T-cell (primary cell): ENCODE measurements at regions not wholly inside any gene's neighbourhood (a gene's known extent, or its start where the extent isn't known, plus 50 kb on each side); places are given as distances from the start of the nearest gene placed in this dataset.

Source experiments
- ATAC-seq, 4 experiments: fragments of 200-7000 bp in 3 of 4; fragments of 150-1000 bp in 1 of 4; cut with Tn5 transposase; replicated peaks in 1 of 4; 1 replicate in 3 of 4; 2 replicates in 1 of 4; pipeline ENCODE4 v1.10.0; 2021; ENCODE audit warnings: moderate library complexity in 3 of 4, mild to moderate bottlenecking in 2 of 4, moderate number of reproducible peaks in 1 of 4
- CTCF ChIA-PET, 2 donors: fragments of 300-600 bp; sonication (Branson Sonifier 250); formaldehyde crosslinking; loops; one replicate each; lab custom pipeline; 2022; ENCODE audit warnings: antibody characterized with exemption in 2 of 2; lab: Charles Lee
- POLR2A ChIA-PET, 2 donors: fragments of 300-600 bp; sonication (Branson Sonifier 250); formaldehyde crosslinking; loops; one replicate each; lab custom pipeline; 2022; ENCODE audit warnings: antibody characterized with exemption in 2 of 2; lab: Charles Lee
- DNase-seq, 35 experiments: peaks; one replicate each; pipeline versions ENCODE4 v3.0.0 to v3.0.0-alpha.2; 2013 to 2023
- H3K27ac ChIP-seq: one replicate; pipeline ENCODE4 v1.5.1; 2013; ENCODE audit warnings: low read length
- H3K27me3 ChIP-seq, 2 experiments: replicated peaks in 1 of 2; 1 replicate in 1 of 2; 2 replicates in 1 of 2; pipeline versions ENCODE4 v1.6.1 to v1.7.0; 2013; ENCODE audit warnings: low read length in 1 of 2, mixed read lengths in 1 of 2; ENCODE audit not compliant: control insufficient read depth in 2 of 2, insufficient read depth in 2 of 2; ENCODE audit errors: extremely low read depth in 1 of 2
- H3K36me3 ChIP-seq, 2 donors: 1 replicate in 1 of 2; 2 replicates in 1 of 2; pipeline versions ENCODE4 v1.6.1 to v1.7.0; 2013; ENCODE audit warnings: low read length in 1 of 2; ENCODE audit not compliant: control insufficient read depth in 2 of 2, insufficient read depth in 1 of 2; ENCODE audit errors: extremely low read depth in 1 of 2
- H3K4me1 ChIP-seq, 2 experiments: 1 replicate in 1 of 2; 2 replicates in 1 of 2; pipeline versions ENCODE4 v1.6.1 to v1.7.0; 2013; ENCODE audit warnings: low read length in 2 of 2, mixed read lengths in 1 of 2; ENCODE audit not compliant: insufficient read depth in 2 of 2, control insufficient read depth in 1 of 2; ENCODE audit errors: extremely low read depth in 1 of 2
- H3K4me3 ChIP-seq, 2 donors: 1 replicate in 1 of 2; 2 replicates in 1 of 2; pipeline versions ENCODE4 v1.5.1 to v1.7.0; 2013; ENCODE audit warnings: mild to moderate bottlenecking in 2 of 2, low read length in 1 of 2, moderate library complexity in 1 of 2; ENCODE audit not compliant: control insufficient read depth in 1 of 2; ENCODE audit errors: extremely low read depth in 1 of 2
- H3K9me3 ChIP-seq: 2 replicates; pipeline ENCODE4 v1.7.0; 2013
- H3K27ac Mint-ChIP-seq, 2 donors: one replicate each; pipeline ENCODE4 v1.8.0; 2020 to 2021; ENCODE audit warnings: mild to moderate bottlenecking in 2 of 2, mixed read lengths in 2 of 2
- H3K27me3 Mint-ChIP-seq, 2 donors: one replicate each; pipeline ENCODE4 v1.8.0; 2021 to 2022; ENCODE audit warnings: mixed read lengths in 2 of 2
- H3K36me3 Mint-ChIP-seq: one replicate; pipeline ENCODE4 v1.8.0; 2021; ENCODE audit warnings: mixed read lengths
- H3K4me1 Mint-ChIP-seq, 3 donors: one replicate each; pipeline ENCODE4 v1.8.0; 2020 to 2022; ENCODE audit warnings: mixed read lengths in 3 of 3, mild to moderate bottlenecking in 1 of 3
- H3K4me3 Mint-ChIP-seq, 3 donors: one replicate each; pipeline ENCODE4 v1.8.0; 2020 to 2022; ENCODE audit warnings: mild to moderate bottlenecking in 3 of 3, mixed read lengths in 3 of 3, moderate library complexity in 3 of 3
- H3K9me3 Mint-ChIP-seq, 3 donors: one replicate each; pipeline ENCODE4 v1.8.0; 2020 to 2022; ENCODE audit warnings: mixed read lengths in 3 of 3
- WGBS: methylation state at CpG from one replicate; pipeline ENCODE4 v1.1.5; 2013; ENCODE audit warnings: missing lambda C conversion rate; ENCODE audit not compliant: insufficient coverage; 5-methylcytosine and 5-hydroxymethylcytosine counted together

DNA sequence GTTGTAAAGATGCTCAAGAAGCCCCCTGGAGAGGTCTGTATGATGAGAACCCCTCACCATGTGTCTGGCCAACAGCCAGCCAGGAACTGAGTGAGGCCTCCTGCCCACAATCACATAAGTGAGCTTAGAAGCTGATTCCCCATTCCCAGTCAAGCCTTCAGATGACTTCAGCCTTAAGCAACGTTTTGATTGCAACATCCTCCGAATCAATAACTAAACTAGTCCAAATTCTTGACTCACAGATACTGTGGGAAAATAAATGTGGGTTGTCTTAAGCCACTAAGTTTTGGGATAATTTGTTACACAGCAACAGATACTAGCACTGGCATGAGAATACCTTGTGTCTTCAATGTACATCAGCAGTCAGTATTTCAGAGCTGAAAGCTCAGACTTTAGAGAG lies 54.5 kb upstream of the HS3ST4 start:
- Histone ChIP-seq H3K4me3 (no peak overlapping the region), H3K36me3 (no peaks in the 10 kb centered on the region), H3K27me3 (peaks cover 0 to 3% of the 10 kb centered on the region in 2 experiments), H3K9me3 (no peaks in the 10 kb centered on the region), H3K4me1 (no peaks in the 10 kb centered on the region), H3K27ac (no peak overlapping the region)
- peaks cover 0 to 4% (median 3%) of the 10 kb centered on the region in 3 donors for H3K9me3 Mint-ChIP-seq
- ATAC-seq (no peak), DNase-seq (no peak)
- H3K27me3 Mint-ChIP-seq: peaks cover 12 to 15% of the 10 kb centered on the region in 2 donors
- H3K4me1 Mint-ChIP-seq: no peaks in the 10 kb centered on the region
- no CpG with 5 or more reads among the region's 2 CpGs for WGBS
- H3K4me3 Mint-ChIP-seq: no peak overlapping the region
- H3K27ac Mint-ChIP-seq: no peak overlapping the region
- CTCF ChIA-PET: no interaction called here
- POLR2A ChIA-PET: no interaction called here
- H3K36me3 Mint-ChIP-seq: no peaks in the 10 kb centered on the region

DNA sequence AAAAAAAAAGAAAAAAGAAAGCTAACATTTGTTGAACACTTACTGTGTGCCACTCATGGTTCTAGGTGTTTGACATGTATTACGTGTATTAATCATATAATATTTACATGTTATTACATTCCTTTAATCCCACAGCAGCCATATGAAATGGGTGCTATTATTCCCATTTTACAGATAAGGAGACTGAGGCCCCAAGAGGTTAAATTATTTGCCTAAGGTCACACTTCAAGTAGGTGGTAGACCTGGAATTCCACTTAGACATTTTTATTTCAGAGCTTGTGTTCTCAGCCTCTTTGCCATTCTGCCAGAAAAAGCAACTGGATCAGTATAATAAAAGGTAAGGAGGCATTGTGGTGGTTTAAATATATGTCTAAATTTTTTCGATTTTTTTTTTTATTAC lies 55.1 kb upstream of the HS3ST4 start:
- Histone ChIP-seq H3K4me3 (no peak overlapping the region), H3K27ac (no peak overlapping the region), H3K9me3 (no peaks in the 10 kb centered on the region), H3K27me3 (peaks cover 0 to 3% of the 10 kb centered on the region in 2 experiments), H3K36me3 (no peaks in the 10 kb centered on the region), H3K4me1 (no peaks in the 10 kb centered on the region)
- CTCF ChIA-PET: no interaction called here
- H3K4me1 Mint-ChIP-seq: no peaks in the 10 kb centered on the region
- no peak for DNase-seq
- peaks cover 12 to 18% of the 10 kb centered on the region in 2 donors for H3K27me3 Mint-ChIP-seq
- H3K36me3 Mint-ChIP-seq: no peaks in the 10 kb centered on the region
- H3K27ac Mint-ChIP-seq: no peak overlapping the region
- H3K4me3 Mint-ChIP-seq: no peak overlapping the region
- ATAC-seq: no peak
- WGBS: no CpG with 5 or more reads among the region's 2 CpGs
- H3K9me3 Mint-ChIP-seq: peaks cover 0 to 4% (median 3%) of the 10 kb centered on the region in 3 donors
- POLR2A ChIA-PET: no interaction called here

- Histone ChIP-seq H3K27ac (no peak overlapping the region), H3K36me3 (no peaks in the 10 kb centered on the region), H3K4me3 (no peak overlapping the region), H3K9me3 (no peaks in the 10 kb centered on the region), H3K27me3 (peaks cover 0 to 3% of the 10 kb centered on the region in 2 experiments), H3K4me1 (no peaks in the 10 kb centered on the region)
- Mint-ChIP-seq H3K27ac (no peak overlapping the region), H3K36me3 (no peaks in the 10 kb centered on the region), H3K4me3 (no peak overlapping the region), H3K27me3 (peaks cover 14 to 18% of the 10 kb centered on the region in 2 donors), H3K4me1 (no peaks in the 10 kb centered on the region), H3K9me3 (peaks cover 0 to 4% (median 3%) of the 10 kb centered on the region in 3 donors)
- CTCF ChIA-PET: no interaction called here
- ATAC-seq: no peak
- no peak for DNase-seq
- WGBS: no CpG with 5 or more reads among the region's 1 CpG
- POLR2A ChIA-PET: no interaction called here
Measured at GRCh38 chr16:25635454-25635853, 56.3 kb upstream of the HS3ST4 start.

GRCh38 chr16:25633549-25633948 lies 58.2 kb upstream of the HS3ST4 start:
- no peak for ATAC-seq
- H3K27me3 Mint-ChIP-seq: peaks cover 14 to 18% of the 10 kb centered on the region in 2 donors
- Histone ChIP-seq H3K36me3 (no peaks in the 10 kb centered on the region), H3K27me3 (peaks cover 0 to 3% of the 10 kb centered on the region in 2 experiments), H3K4me3 (no peak overlapping the region), H3K9me3 (no peaks in the 10 kb centered on the region), H3K27ac (no peak overlapping the region), H3K4me1 (no peaks in the 10 kb centered on the region)
- no peak overlapping the region for H3K4me3 Mint-ChIP-seq
- POLR2A ChIA-PET: no interaction called here
- WGBS: 70% methylated on average over 1 of the region's 2 CpGs
- H3K4me1 Mint-ChIP-seq: no peaks in the 10 kb centered on the region
- H3K9me3 Mint-ChIP-seq: no peaks in the 10 kb centered on the region
- no peak for DNase-seq
- CTCF ChIA-PET: no interaction called here
- H3K36me3 Mint-ChIP-seq: no peaks in the 10 kb centered on the region
- H3K27ac Mint-ChIP-seq: no peak overlapping the region

GRCh38 chr16:25628766-25629165 lies 63.0 kb upstream of the HS3ST4 start:
- ChIA-PET POLR2A (no interaction called here), CTCF (no interaction called here)
- Histone ChIP-seq H3K27me3 (no peaks in the 10 kb centered on the region), H3K4me1 (no peaks in the 10 kb centered on the region), H3K36me3 (no peaks in the 10 kb centered on the region), H3K27ac (no peak overlapping the region), H3K9me3 (no peaks in the 10 kb centered on the region), H3K4me3 (no peak overlapping the region)
- no peak overlapping the region for H3K27ac Mint-ChIP-seq
- H3K27me3 Mint-ChIP-seq: peaks cover 8 to 12% of the 10 kb centered on the region in 2 donors
- no peaks in the 10 kb centered on the region for H3K4me1 Mint-ChIP-seq
- H3K4me3 Mint-ChIP-seq: no peak overlapping the region
- peaks cover 0 to 4% (median 3%) of the 10 kb centered on the region in 3 donors for H3K9me3 Mint-ChIP-seq
- DNase-seq: no peak
- H3K36me3 Mint-ChIP-seq: no peaks in the 10 kb centered on the region
- WGBS: no CpG with 5 or more reads among the region's 2 CpGs
- ATAC-seq: no peak

DNA sequence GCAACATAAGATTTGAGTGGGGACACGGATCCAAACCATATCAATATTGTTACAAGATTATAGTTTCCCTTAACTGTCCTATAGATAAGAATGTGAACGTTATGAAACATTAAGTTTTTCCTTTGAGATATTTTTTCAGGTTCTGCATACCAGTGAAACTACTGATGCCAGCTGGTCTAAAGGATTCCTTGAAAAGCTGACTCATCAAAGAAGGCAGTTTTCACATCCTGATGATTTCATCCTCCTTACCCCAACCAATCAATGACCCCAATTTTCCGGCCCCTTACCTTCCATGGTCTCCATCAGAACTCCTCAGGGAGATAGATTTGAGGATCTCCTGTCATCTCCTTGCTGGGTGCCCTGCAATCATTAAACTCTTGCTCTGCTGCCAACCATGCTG lies 64.1 kb upstream of the HS3ST4 start:
- H3K9me3 ChIP-seq: no peaks in the 10 kb centered on the region
- Mint-ChIP-seq H3K27me3 (peaks cover 3 to 5% of the 10 kb centered on the region in 2 donors), H3K36me3 (no peaks in the 10 kb centered on the region), H3K9me3 (peaks cover 0 to 6% (median 3%) of the 10 kb centered on the region in 3 donors), H3K4me1 (no peaks in the 10 kb centered on the region), H3K27ac (no peak overlapping the region), H3K4me3 (no peak overlapping the region)
- ATAC-seq (no peak), DNase-seq (no peak)
- no peak overlapping the region for H3K4me3 ChIP-seq
- no peaks in the 10 kb centered on the region for H3K27me3 ChIP-seq
- no peaks in the 10 kb centered on the region for H3K4me1 ChIP-seq
- no peaks in the 10 kb centered on the region for H3K36me3 ChIP-seq
- CTCF ChIA-PET: no interaction called here
- POLR2A ChIA-PET: no interaction called here
- 80% methylated on average over 1 of the region's 3 CpGs for WGBS
- no peak overlapping the region for H3K27ac ChIP-seq

GRCh38 chr16:25626172-25626571 lies 65.6 kb upstream of the HS3ST4 start:
- H3K27ac Mint-ChIP-seq: no peak overlapping the region
- CTCF ChIA-PET: no interaction called here
- Histone ChIP-seq H3K4me1 (no peaks in the 10 kb centered on the region), H3K4me3 (no peak overlapping the region), H3K27ac (no peak overlapping the region), H3K27me3 (no peaks in the 10 kb centered on the region), H3K36me3 (no peaks in the 10 kb centered on the region), H3K9me3 (no peaks in the 10 kb centered on the region)
- H3K4me1 Mint-ChIP-seq: no peaks in the 10 kb centered on the region
- H3K9me3 Mint-ChIP-seq: peaks cover 0 to 7% (median 3%) of the 10 kb centered on the region in 3 donors
- no peaks in the 10 kb centered on the region for H3K27me3 Mint-ChIP-seq
- no peak for DNase-seq
- no CpG with 5 or more reads among the region's 2 CpGs for WGBS
- no peak overlapping the region for H3K4me3 Mint-ChIP-seq
- ATAC-seq: no peak
- POLR2A ChIA-PET: no interaction called here
- no peaks in the 10 kb centered on the region for H3K36me3 Mint-ChIP-seq
